Left hindlimb (tissue), 1 donor: ENCODE measurements at regions not wholly inside any gene's neighbourhood (a gene's known extent, or its start where the extent isn't known, plus 50 kb on each side); places are given as distances from the start of the nearest gene placed in this dataset.
"Not testable (repeated sequence)": the region's sequence is repeated elsewhere in the genome, so short reads cannot be mapped to it uniquely, and the experiment has no call there.

Experiments used
- DNase-seq: peaks from one replicate; pipeline ENCODE4 v3.0.0-alpha.2; 2018

- no peak for DNase-seq
Observed at GRCh38 chr2:150695451-150696135, 208.1 kb upstream of the RND3 start.

- DNase-seq: no peak
Observed at GRCh38 chr2:150693556-150693955, 206.1 kb upstream of the RND3 start.

GRCh38 chr2:150690870-150691269 lies 203.4 kb upstream of the RND3 start:
- no peak for DNase-seq

DNA sequence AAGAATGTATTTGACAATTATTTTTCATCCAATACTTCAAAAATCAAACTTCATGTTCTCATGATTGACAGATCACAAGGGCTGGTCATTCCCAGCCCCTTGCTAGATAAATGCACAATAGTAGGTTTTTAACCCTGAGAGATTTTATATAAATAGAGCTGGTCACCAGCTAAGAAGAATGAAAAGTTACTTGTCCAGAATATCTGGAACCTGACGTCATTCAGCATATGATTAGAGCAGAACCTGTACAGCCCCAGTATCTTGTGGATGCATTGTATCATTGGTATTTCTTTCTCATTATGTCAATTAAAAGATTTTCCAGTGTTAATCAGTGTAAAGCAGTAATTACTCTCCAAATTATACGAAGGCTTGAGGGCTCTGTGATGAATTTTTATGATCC lies 202.8 kb upstream of the RND3 start:
- DNase-seq: no peak

GRCh38 chr2:150689590-150689989 lies 202.1 kb upstream of the RND3 start:
- no peak for DNase-seq

GRCh38 chr2:150688016-150688415 lies 200.5 kb upstream of the RND3 start:
- no peak for DNase-seq

- no peak for DNase-seq
Observed at GRCh38 chr2:150686391-150686790, 198.9 kb upstream of the RND3 start.

GRCh38 chr2:150681120-150681804 lies 193.8 kb upstream of the RND3 start:
- no peak for DNase-seq

DNA sequence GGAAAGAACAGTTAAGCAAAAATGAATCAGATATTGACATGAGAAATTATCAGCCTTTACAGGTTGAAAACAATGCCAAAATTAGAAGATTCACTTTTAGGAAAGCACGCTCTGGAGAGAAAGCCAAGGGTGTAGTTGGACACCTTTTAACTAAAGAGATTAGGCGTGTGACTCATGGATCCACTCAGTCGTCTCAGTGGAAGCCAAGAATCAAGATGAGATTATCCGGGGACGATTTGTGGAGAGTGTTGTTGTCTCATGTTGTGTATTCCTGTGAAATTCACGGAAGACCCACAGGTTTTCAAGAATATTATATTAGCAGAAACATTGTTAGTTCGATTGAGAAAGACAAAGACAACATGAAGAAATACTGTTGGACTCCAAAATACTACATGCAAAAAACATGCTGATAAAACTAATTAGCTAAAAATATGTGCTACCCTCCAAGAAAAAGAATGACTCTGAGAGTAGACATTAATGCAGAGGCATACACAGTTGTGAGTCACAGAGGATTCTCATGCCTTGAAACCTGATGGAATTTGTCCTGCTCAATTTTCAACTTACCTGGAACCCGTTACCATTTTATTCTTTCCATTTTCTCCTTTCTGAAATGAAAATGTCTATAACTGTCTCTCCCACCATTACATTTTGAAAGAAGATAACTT lies 192.1 kb upstream of the RND3 start:
- DNase-seq: no peak

GRCh38 chr2:150677551-150677950 lies 190.1 kb upstream of the RND3 start:
- no peak for DNase-seq

DNA sequence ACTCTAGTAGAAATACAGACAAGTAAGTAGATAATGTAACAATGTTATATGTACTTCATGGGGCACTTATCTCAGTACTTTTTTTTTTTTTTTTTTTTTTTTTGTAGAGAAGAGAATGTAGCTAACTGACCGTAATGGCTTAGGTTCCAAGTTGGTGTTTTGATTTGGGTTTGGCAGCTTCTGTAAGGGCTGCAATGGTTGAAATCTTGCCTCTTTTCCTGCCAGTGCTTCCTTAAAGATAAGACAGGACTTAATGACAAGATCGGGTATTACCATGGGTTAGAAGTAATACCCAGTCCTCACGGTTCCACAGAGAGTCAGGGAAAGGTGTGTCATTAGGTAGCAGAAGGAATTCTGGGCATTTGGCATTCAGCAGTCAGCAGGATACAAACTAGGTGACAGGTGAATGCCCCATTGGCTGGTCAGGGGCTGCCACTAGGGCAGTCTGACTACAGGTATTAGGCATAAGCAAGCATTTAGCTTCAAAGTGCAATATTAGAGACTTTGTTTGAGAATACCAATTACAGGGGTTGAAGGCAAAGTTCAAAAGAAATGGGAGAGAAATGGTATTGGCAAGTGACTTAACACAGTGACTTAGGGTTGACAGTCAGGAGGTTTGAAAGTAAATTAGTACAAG lies 189.4 kb upstream of the RND3 start:
- DNase-seq: no peak

DNA sequence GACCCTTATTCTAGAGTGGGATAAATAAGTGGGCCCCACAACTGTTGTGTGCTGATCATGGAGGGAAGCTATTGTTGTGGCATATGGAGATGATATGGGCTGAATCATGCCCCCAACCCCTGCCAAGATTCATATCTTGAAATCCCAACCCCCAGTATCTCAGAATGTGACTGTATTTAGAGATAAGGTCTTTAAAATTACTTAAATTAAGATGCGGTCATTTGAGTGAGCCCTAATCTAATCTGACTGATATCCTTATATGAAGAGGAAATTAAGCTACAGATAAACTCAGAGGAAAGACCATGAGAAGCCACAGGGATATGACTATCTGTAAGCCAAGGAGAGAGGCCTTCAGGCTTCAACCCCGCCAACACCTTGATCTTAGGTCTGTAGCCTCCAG lies 188.3 kb upstream of the RND3 start:
- DNase-seq: no peak

GRCh38 chr2:150674283-150674682 lies 186.8 kb upstream of the RND3 start:
- no peak for DNase-seq

DNA sequence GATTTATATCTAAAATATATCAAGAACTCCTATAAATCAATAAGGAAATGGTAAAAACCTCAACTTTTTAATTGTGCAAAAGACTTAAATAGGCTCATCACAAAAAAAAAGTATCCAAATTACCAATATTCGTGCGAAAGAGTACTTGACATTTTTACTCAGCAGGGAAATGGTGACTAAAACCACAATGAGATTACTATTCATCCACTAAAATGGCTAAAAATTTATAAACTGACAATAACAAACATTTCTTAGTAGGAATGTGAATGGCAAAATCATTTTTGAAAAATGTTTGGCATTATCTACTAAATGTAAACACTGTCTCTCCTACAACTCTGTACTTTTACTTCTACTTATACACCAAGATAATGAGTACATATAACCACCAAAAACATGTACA lies 184.8 kb upstream of the RND3 start:
- DNase-seq: no peak

DNA sequence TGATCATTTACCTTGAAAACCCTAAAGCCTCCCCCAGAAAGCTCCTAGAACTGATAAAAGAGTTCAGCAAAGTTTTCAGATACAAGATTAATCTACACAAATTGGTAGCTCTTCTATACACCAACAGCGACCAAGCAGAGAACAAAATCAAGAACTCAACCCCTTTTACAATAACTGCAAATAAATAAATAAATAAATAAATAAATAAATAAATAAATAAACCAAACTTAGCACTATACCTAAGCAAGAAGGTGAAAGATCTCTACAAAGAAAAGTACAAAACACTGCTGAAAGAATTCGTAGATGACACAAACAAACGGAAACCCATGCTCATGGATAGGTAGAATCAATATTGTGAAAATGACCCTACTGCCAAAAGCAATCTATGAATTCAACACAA lies 182.0 kb upstream of the RND3 start:
- DNase-seq: no peak

- not testable (repeated sequence) for DNase-seq
Observed at GRCh38 chr2:150667039-150667438, 179.6 kb upstream of the RND3 start.

GRCh38 chr2:150663143-150663542 lies 175.7 kb upstream of the RND3 start:
- DNase-seq: no peak

DNA sequence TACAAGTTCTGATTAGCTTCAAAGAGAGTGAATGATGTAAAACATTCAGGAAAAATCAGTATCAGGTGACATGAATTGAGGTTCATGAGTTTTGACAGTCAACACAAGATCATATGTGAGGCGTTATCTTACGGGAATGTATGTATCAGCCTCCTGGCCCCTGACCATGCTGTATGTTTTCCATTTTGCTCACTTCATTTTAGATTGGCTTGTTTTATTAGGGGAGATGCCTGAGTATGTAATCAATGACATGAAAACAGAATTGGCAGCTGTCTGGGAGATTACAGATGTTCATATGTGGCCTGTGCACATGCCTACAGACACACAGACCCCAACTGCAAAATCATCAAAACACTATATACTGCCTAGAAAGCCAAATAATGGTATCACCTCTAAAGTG lies 168.5 kb upstream of the RND3 start:
- DNase-seq: no peak

GRCh38 chr2:150653351-150653750 lies 165.9 kb upstream of the RND3 start:
- no peak for DNase-seq

- no peak for DNase-seq
Observed at GRCh38 chr2:150647943-150648342, 160.5 kb upstream of the RND3 start.

DNA sequence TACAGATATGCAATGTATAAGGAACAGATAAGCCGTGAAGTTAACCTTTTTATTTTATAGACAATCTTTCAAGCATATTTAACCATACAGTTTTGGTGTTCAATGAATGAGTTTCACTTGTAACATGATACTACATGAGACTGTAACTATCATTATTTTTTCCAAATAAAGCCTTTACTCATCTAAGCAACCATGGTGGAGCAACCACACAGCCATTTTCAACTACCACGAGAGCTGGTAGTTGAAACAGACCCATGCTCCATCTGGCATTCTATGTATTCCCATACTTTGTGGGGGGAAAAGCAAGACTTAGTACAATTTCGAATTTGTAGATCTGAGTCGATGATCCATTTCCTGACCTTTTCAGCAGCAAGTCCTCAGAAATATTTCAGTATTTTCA lies 159.3 kb upstream of the RND3 start:
- DNase-seq: no peak

- no peak for DNase-seq
Observed at GRCh38 chr2:150644298-150645067, 157.0 kb upstream of the RND3 start.

DNA sequence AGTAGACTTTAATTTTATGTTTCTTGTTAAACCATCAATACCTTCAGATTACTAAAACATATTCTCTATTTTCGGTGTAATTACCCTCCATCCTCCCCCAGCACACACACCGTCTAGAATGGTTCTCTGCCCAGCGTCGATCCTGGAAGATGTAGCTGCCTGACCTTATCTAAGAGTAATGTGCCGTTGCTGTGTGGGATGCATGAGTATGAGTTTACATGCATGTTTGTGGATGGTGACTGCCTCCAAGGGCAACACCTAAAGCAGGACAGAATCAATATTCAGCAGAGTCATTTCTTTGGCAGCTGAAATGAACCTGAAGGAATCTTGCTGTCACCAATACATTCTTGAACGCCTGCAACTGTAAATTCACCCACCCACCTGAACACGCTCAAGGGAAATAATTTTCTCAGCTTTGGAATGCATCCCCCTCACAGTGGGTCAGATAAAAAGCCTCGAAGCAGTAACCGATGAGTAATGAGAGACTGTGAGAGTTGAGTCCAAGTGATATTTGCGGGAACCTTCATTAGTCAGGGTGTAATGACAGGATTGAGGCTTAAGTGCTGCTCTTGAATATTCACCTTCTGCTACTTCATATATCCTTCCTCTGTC lies 155.8 kb upstream of the RND3 start:
- no peak for DNase-seq
